Stimulated activated CD4-positive, alpha-beta T cell treated with anti-CD3 and anti-CD28 coated beads, Interleukin-4, amount 100 ng/mL, for 1 hour (primary cell): ENCODE measurements at regions not wholly inside any gene's neighbourhood (a gene's known extent, or its start where the extent isn't known, plus 50 kb on each side); places are given as distances from the start of the nearest gene placed in this dataset.
"Not testable (repeated sequence)": the region's sequence is repeated elsewhere in the genome, so short reads cannot be mapped to it uniquely, and the experiment has no call there.

Experiments used
- DNase-seq: peaks from one replicate; pipeline ENCODE4 v3.0.0-alpha.2; 2020

GRCh38 chr6:139480356-139481165 is 106.1 kb upstream of the CITED2 start:
- no peak for DNase-seq

GRCh38 chr6:139479433-139480222 is 105.2 kb upstream of the CITED2 start:
- DNase-seq, result no peak

GRCh38 chr6:139475646-139476045 is 101.2 kb upstream of the CITED2 start:
- no peak for DNase-seq

- DNase-seq, result no peak
Observed at GRCh38 chr6:139475241-139475640, 100.8 kb upstream of the CITED2 start.

- DNase-seq, result no peak
Observed at GRCh38 chr6:139474145-139475108, 100.0 kb upstream of the CITED2 start.

GRCh38 chr6:139473731-139474130 is 99.3 kb upstream of the CITED2 start:
- DNase-seq, result no peak

GRCh38 chr6:139473231-139473701 is 98.8 kb upstream of the CITED2 start:
- DNase-seq, result no peak

- no peak for DNase-seq
Observed at GRCh38 chr6:139472351-139473015, 98.0 kb upstream of the CITED2 start.

GRCh38 chr6:139470997-139471396 is 96.5 kb upstream of the CITED2 start:
- no peak for DNase-seq

- DNase-seq, result no peak
Observed at GRCh38 chr6:139468178-139468819, 93.9 kb upstream of the CITED2 start.

GRCh38 chr6:139457476-139457875 is 83.0 kb upstream of the CITED2 start:
- no peak for DNase-seq

GRCh38 chr6:139452148-139452876 is 77.9 kb upstream of the CITED2 start:
- DNase-seq, result no peak

GRCh38 chr6:139449611-139450000 is 75.2 kb upstream of the CITED2 start:
- DNase-seq, result no peak

GRCh38 chr6:139448998-139449610 is 74.7 kb upstream of the CITED2 start:
- no peak for DNase-seq

GRCh38 chr6:139448051-139448649 is 73.7 kb upstream of the CITED2 start:
- no peak for DNase-seq

- no peak for DNase-seq
Observed at GRCh38 chr6:139447656-139447975, 73.2 kb upstream of the CITED2 start.

GRCh38 chr6:139446768-139447655 is 72.6 kb upstream of the CITED2 start:
- DNase-seq, result no peak

- no peak for DNase-seq
Observed at GRCh38 chr6:139446138-139446715, 71.8 kb upstream of the CITED2 start.

- DNase-seq, result not testable (repeated sequence)
Observed at GRCh38 chr6:139444273-139444787, 69.9 kb upstream of the CITED2 start.
